CD4-positive, alpha-beta memory T cell (primary cell): ENCODE measurements at regions not wholly inside any gene's neighbourhood (a gene's known extent, or its start where the extent isn't known, plus 50 kb on each side); places are given as distances from the start of the nearest gene placed in this dataset.

ENCODE experiments used
- CTCF ChIA-PET: fragments of 350-600 bp; sonication (Branson Sonifier 250); formaldehyde crosslinking; loops from one replicate; lab custom pipeline; 2021; ENCODE audit warnings: inconsistent platforms; ENCODE audit not compliant: partially characterized antibody; lab: Charles Lee
- POLR2A ChIA-PET: fragments of 350-600 bp; sonication (Branson Sonifier 250); formaldehyde crosslinking; loops from one replicate; lab custom pipeline; 2021; ENCODE audit not compliant: partially characterized antibody; lab: Charles Lee
- DNase-seq, 5 donors: peaks; one replicate each; pipeline versions ENCODE4 v3.0.0 to v3.0.0-alpha.2; 2020 to 2022; ENCODE audit warnings: mixed read lengths in 1 of 5
- H3K27ac ChIP-seq: one replicate; pipeline ENCODE4 v1.7.0; 2013; ENCODE audit warnings: low read depth, low read length
- H3K27me3 ChIP-seq: 2 replicates; pipeline ENCODE4 v1.7.0; 2013; ENCODE audit warnings: mild to moderate bottlenecking, low read length, moderate library complexity; ENCODE audit not compliant: insufficient read depth
- H3K36me3 ChIP-seq: 2 replicates; pipeline ENCODE4 v1.7.0; 2013; ENCODE audit warnings: mild to moderate bottlenecking, low read length, moderate library complexity; ENCODE audit not compliant: insufficient read depth
- H3K4me1 ChIP-seq: 2 replicates; pipeline ENCODE4 v1.7.0; 2013; ENCODE audit warnings: mild to moderate bottlenecking, low read length, moderate library complexity; ENCODE audit not compliant: insufficient read depth
- H3K4me3 ChIP-seq, 2 donors: one replicate each; pipeline ENCODE4 v1.7.0; 2013; ENCODE audit warnings: low read length in 2 of 2, mild to moderate bottlenecking in 1 of 2
- H3K9me3 ChIP-seq, 2 donors: one replicate each; pipeline ENCODE4 v1.7.0; 2013; ENCODE audit warnings: low read length in 2 of 2, control low read depth in 1 of 2; ENCODE audit not compliant: control insufficient read depth in 1 of 2
- H3K27ac Mint-ChIP-seq, 7 donors: one replicate each; pipeline ENCODE4 v1.8.0; 2020 to 2021; ENCODE audit warnings: mixed read lengths in 7 of 7, mild to moderate bottlenecking in 6 of 7, inconsistent platforms in 3 of 7, moderate library complexity in 3 of 7
- H3K27me3 Mint-ChIP-seq, 2 donors: one replicate each; pipeline ENCODE4 v1.8.0; 2020 to 2021; ENCODE audit warnings: mixed read lengths in 2 of 2
- H3K36me3 Mint-ChIP-seq, 2 donors: one replicate each; pipeline ENCODE4 v1.8.0; 2020 to 2021; ENCODE audit warnings: mixed read lengths in 2 of 2, inconsistent platforms in 1 of 2, mild to moderate bottlenecking in 1 of 2
- H3K4me1 Mint-ChIP-seq, 4 donors: one replicate each; pipeline ENCODE4 v1.8.0; 2020 to 2021; ENCODE audit warnings: mixed read lengths in 4 of 4, mild to moderate bottlenecking in 1 of 4
- H3K4me3 Mint-ChIP-seq, 8 donors: one replicate each; pipeline ENCODE4 v1.8.0; 2020 to 2021; ENCODE audit warnings: mixed read lengths in 8 of 8, mild to moderate bottlenecking in 7 of 8, moderate library complexity in 6 of 8, inconsistent platforms in 3 of 8
- H3K9me3 Mint-ChIP-seq, 8 donors: one replicate each; pipeline ENCODE4 v1.8.0; 2020 to 2021; ENCODE audit warnings: mixed read lengths in 8 of 8, mild to moderate bottlenecking in 5 of 8, inconsistent platforms in 3 of 8, moderate library complexity in 1 of 8
- intact Hi-C: fragments of 100-400 bp; cut with micrococcal nuclease; formaldehyde crosslinking; loops from one replicate; pipeline ENCODE4 v1.15.1; 2023

GRCh38 chr13:99027661-99028425, 50.0 kb upstream of the DOCK9 start:
- peak overlapping the region in 2 of 8 donors; percentile 3 to 31 for H3K4me3 Mint-ChIP-seq
- peaks cover 57% of the 10 kb centered on the region for H3K4me1 ChIP-seq
- no peak overlapping the region for H3K27ac ChIP-seq
- peaks cover 52 to 89% (median 72%) of the 10 kb centered on the region in 4 donors for H3K4me1 Mint-ChIP-seq
- no peaks in the 10 kb centered on the region for H3K27me3 ChIP-seq
- H3K36me3 Mint-ChIP-seq: peaks cover 0 to 18% of the 10 kb centered on the region in 2 donors
- H3K9me3 Mint-ChIP-seq: peaks cover 0 to 7% (median 0%) of the 10 kb centered on the region in 8 donors
- no peaks in the 10 kb centered on the region for H3K9me3 ChIP-seq
- peak overlapping the region in 6 of 7 donors; percentile 23 to 68 (median 47) for H3K27ac Mint-ChIP-seq
- intact Hi-C loops: loop anchor here (2.0 to 5.0 kb wide), 3 partner anchors 59 to 239 kb away; no protein-coding TSS in a partner anchor
- no peak overlapping the region for H3K4me3 ChIP-seq
- POLR2A ChIA-PET: interaction anchor here (0.8 to 1.5 kb wide), 3 partner anchors 21 to 109 kb away, joined by 3 to 4 read pairs (median 3); no protein-coding TSS in a partner anchor
- no peaks in the 10 kb centered on the region for H3K36me3 ChIP-seq
- no peak for DNase-seq
- H3K27me3 Mint-ChIP-seq: no peaks in the 10 kb centered on the region
- CTCF ChIA-PET: interaction anchor here (0.9 to 3.5 kb wide), 16 partner anchors 11 to 239 kb away, joined by 3 to 32 read pairs (median 8); no protein-coding TSS in a partner anchor

- H3K9me3 Mint-ChIP-seq: peaks cover 0 to 7% (median 0%) of the 10 kb centered on the region in 8 donors
- POLR2A ChIA-PET: interaction anchor here (0.7 to 1.5 kb wide), 6 partner anchors 47 to 171 kb away, joined by 3 to 7 read pairs (median 4); partner anchors contain the start of gene UBAC2
- H3K27ac ChIP-seq: no peak overlapping the region
- H3K9me3 ChIP-seq: no peaks in the 10 kb centered on the region
- H3K4me1 ChIP-seq: peaks cover 62% of the 10 kb centered on the region
- H3K36me3 Mint-ChIP-seq: peaks cover under 1 to 20% of the 10 kb centered on the region in 2 donors
- peak overlapping the region in 3 of 8 donors; percentile 10 to 45 (median 12) for H3K4me3 Mint-ChIP-seq
- H3K27ac Mint-ChIP-seq: peak overlapping the region in 4 of 7 donors; percentile 59 to 79 (median 66)
- peaks cover 51 to 87% (median 72%) of the 10 kb centered on the region in 4 donors for H3K4me1 Mint-ChIP-seq
- no peaks in the 10 kb centered on the region for H3K27me3 Mint-ChIP-seq
- no peaks in the 10 kb centered on the region for H3K36me3 ChIP-seq
- DNase-seq: peak in 4 of 5 donors; percentile 48 to 53 (median 50)
- H3K4me3 ChIP-seq: no peak overlapping the region
- intact Hi-C loops: loop anchor here (1.0 to 5.0 kb wide), 5 partner anchors 49 to 238 kb away; no protein-coding TSS in a partner anchor
- CTCF ChIA-PET: interaction anchor here (0.7 to 3.5 kb wide), 30 partner anchors 9 to 238 kb away, joined by 3 to 32 read pairs (median 4); no protein-coding TSS in a partner anchor
- no peaks in the 10 kb centered on the region for H3K27me3 ChIP-seq
Measured at GRCh38 chr13:99028890-99029289, 51.0 kb upstream of the DOCK9 start.

GRCh38 chr13:99029576-99029975, 51.7 kb upstream of the DOCK9 start:
- no peaks in the 10 kb centered on the region for H3K36me3 ChIP-seq
- Mint-ChIP-seq H3K9me3 (peaks cover 0 to 7% (median 0%) of the 10 kb centered on the region in 8 donors), H3K36me3 (peaks cover 2 to 24% of the 10 kb centered on the region in 2 donors), H3K4me3 (no peak overlapping the region), H3K27ac (peak overlapping the region in 1 of 7 donors; percentile 42), H3K4me1 (peaks cover 53 to 87% (median 70%) of the 10 kb centered on the region in 4 donors), H3K27me3 (no peaks in the 10 kb centered on the region)
- H3K4me3 ChIP-seq: no peak overlapping the region
- peaks cover 59% of the 10 kb centered on the region for H3K4me1 ChIP-seq
- CTCF ChIA-PET: interaction anchor here (0.8 to 3.5 kb wide), 21 partner anchors 8 to 237 kb away, joined by 3 to 32 read pairs (median 7); no protein-coding TSS in a partner anchor
- no peak overlapping the region for H3K27ac ChIP-seq
- POLR2A ChIA-PET: interaction anchor here (0.7 to 1.2 kb wide), 2 partner anchors 55 to 57 kb away, joined by 3 to 7 read pairs; no protein-coding TSS in a partner anchor
- DNase-seq: no peak
- H3K27me3 ChIP-seq: no peaks in the 10 kb centered on the region
- no peaks in the 10 kb centered on the region for H3K9me3 ChIP-seq
- intact Hi-C loops: loop anchor here (1.0 to 5.0 kb wide), 5 partner anchors 49 to 238 kb away; no protein-coding TSS in a partner anchor

GRCh38 chr13:99030326-99030725, 52.5 kb upstream of the DOCK9 start:
- Histone ChIP-seq H3K36me3 (peaks cover 3% of the 10 kb centered on the region), H3K9me3 (no peaks in the 10 kb centered on the region), H3K4me1 (peaks cover 53% of the 10 kb centered on the region), H3K27ac (no peak overlapping the region), H3K27me3 (no peaks in the 10 kb centered on the region), H3K4me3 (no peak overlapping the region)
- Mint-ChIP-seq H3K4me1 (peaks cover 50 to 86% (median 67%) of the 10 kb centered on the region in 4 donors), H3K27me3 (no peaks in the 10 kb centered on the region), H3K36me3 (peaks cover 7 to 28% of the 10 kb centered on the region in 2 donors), H3K9me3 (peaks cover 0 to 7% (median 0%) of the 10 kb centered on the region in 8 donors), H3K4me3 (peak overlapping the region in 1 of 8 donors; percentile 15), H3K27ac (no peak overlapping the region)
- ChIA-PET POLR2A (no interaction called here), CTCF (interaction anchor here (2.2 to 3.5 kb wide), 3 partner anchors 14 to 161 kb away, joined by 12 to 32 read pairs (median 19); no protein-coding TSS in a partner anchor)
- intact Hi-C loops: no loop called here
- no peak for DNase-seq

- Histone ChIP-seq H3K9me3 (no peaks in the 10 kb centered on the region), H3K4me1 (peaks cover 41% of the 10 kb centered on the region), H3K36me3 (peaks cover 4% of the 10 kb centered on the region), H3K27ac (no peak overlapping the region), H3K4me3 (no peak overlapping the region), H3K27me3 (no peaks in the 10 kb centered on the region)
- Mint-ChIP-seq H3K4me3 (no peak overlapping the region), H3K27me3 (no peaks in the 10 kb centered on the region), H3K9me3 (peaks cover 0 to 7% (median 0%) of the 10 kb centered on the region in 8 donors), H3K27ac (peak overlapping the region in 2 of 7 donors; percentile 38 to 46), H3K4me1 (peaks cover 41 to 81% (median 56%) of the 10 kb centered on the region in 4 donors), H3K36me3 (peaks cover 13 to 36% of the 10 kb centered on the region in 2 donors)
- DNase-seq: no peak
- intact Hi-C loops: no loop called here
- ChIA-PET CTCF (interaction anchor here (0.9 to 4.6 kb wide), 4 partner anchors 13 to 162 kb away, joined by 3 to 38 read pairs (median 4); no protein-coding TSS in a partner anchor), POLR2A (interaction anchor here (1.2 kb wide), 1 partner anchor 15 kb away, joined by 3 read pairs; no protein-coding TSS in a partner anchor)
Measured at GRCh38 chr13:99031832-99032231, 54.0 kb upstream of the DOCK9 start.

- Mint-ChIP-seq H3K27me3 (no peaks in the 10 kb centered on the region), H3K36me3 (peaks cover 14 to 30% of the 10 kb centered on the region in 2 donors), H3K4me3 (no peak overlapping the region), H3K4me1 (peaks cover 32 to 76% (median 51%) of the 10 kb centered on the region in 4 donors), H3K27ac (peak overlapping the region in 3 of 7 donors; percentile 55 to 85 (median 63)), H3K9me3 (peaks cover 0 to 3% (median 0%) of the 10 kb centered on the region in 8 donors)
- CTCF ChIA-PET: interaction anchor here (0.7 to 6.0 kb wide), 19 partner anchors 11 to 196 kb away, joined by 3 to 41 read pairs (median 4); no protein-coding TSS in a partner anchor
- Histone ChIP-seq H3K27me3 (no peaks in the 10 kb centered on the region), H3K4me1 (peaks cover 22% of the 10 kb centered on the region), H3K4me3 (no peak overlapping the region), H3K27ac (no peak overlapping the region), H3K9me3 (no peaks in the 10 kb centered on the region), H3K36me3 (peaks cover 4% of the 10 kb centered on the region)
- intact Hi-C loops: loop anchor here (1.0 kb wide), 3 partner anchors 12 to 194 kb away; no protein-coding TSS in a partner anchor
- DNase-seq: peak in 2 of 5 donors; percentile 21 to 28
- POLR2A ChIA-PET: interaction anchor here (0.9 kb wide), 1 partner anchor 164 kb away, joined by 3 read pairs; no protein-coding TSS in a partner anchor
Measured at GRCh38 chr13:99033814-99034213, 56.0 kb upstream of the DOCK9 start.
